Natural killer cell (primary cell): ENCODE measurements at regions not wholly inside any gene's neighbourhood (a gene's known extent, or its start where the extent isn't known, plus 50 kb on each side); places are given as distances from the start of the nearest gene placed in this dataset.

Source experiments
- ATAC-seq, 3 donors: fragments of 150-1000 bp in 2 of 3; fragments of 200-7000 bp in 1 of 3; cut with Tn5 transposase; 1 replicate in 1 of 3; 2 replicates in 2 of 3; pipeline ENCODE4 v1.10.0; 2021; ENCODE audit warnings: mild to moderate bottlenecking in 2 of 3, moderate library complexity in 2 of 3
- DNase-seq, 2 donors: peaks; one replicate each; pipeline versions ENCODE4 v3.0.0 to v3.0.0-alpha.2; 2013 to 2021; ENCODE audit warnings: mixed read lengths in 1 of 2
- H3K27ac ChIP-seq: one replicate; pipeline ENCODE4 v1.5.1; 2013; ENCODE audit warnings: mild to moderate bottlenecking, low read length
- H3K27me3 ChIP-seq: one replicate; pipeline ENCODE4 v1.6.1; 2013; ENCODE audit warnings: low read length; ENCODE audit not compliant: control insufficient read depth, insufficient read depth
- H3K36me3 ChIP-seq: one replicate; pipeline ENCODE4 v1.6.1; 2013; ENCODE audit warnings: low read length; ENCODE audit not compliant: control insufficient read depth, insufficient read depth
- H3K4me1 ChIP-seq: one replicate; pipeline ENCODE4 v1.6.1; 2013; ENCODE audit warnings: low read length; ENCODE audit not compliant: control insufficient read depth, insufficient read depth
- H3K4me3 ChIP-seq: one replicate; pipeline ENCODE4 v1.5.1; 2013; ENCODE audit warnings: low read length
- H3K9me3 ChIP-seq: one replicate; pipeline ENCODE4 v1.6.1; 2013; ENCODE audit warnings: low read length; ENCODE audit not compliant: control insufficient read depth, insufficient read depth
- H3K27ac Mint-ChIP-seq, 2 donors: one replicate each; pipeline ENCODE4 v1.8.0; 2022; ENCODE audit warnings: mild to moderate bottlenecking in 2 of 2, mixed read lengths in 2 of 2, moderate library complexity in 1 of 2
- H3K27me3 Mint-ChIP-seq, 2 donors: one replicate each; pipeline ENCODE4 v1.8.0; 2022; ENCODE audit warnings: low read depth in 2 of 2, mixed read lengths in 2 of 2
- H3K36me3 Mint-ChIP-seq: one replicate; pipeline ENCODE4 v1.8.0; 2022; ENCODE audit warnings: mixed read lengths
- H3K4me1 Mint-ChIP-seq, 2 donors: one replicate each; pipeline ENCODE4 v1.8.0; 2022; ENCODE audit warnings: mixed read lengths in 2 of 2
- H3K4me3 Mint-ChIP-seq: one replicate; pipeline ENCODE4 v1.8.0; 2022; ENCODE audit warnings: mild to moderate bottlenecking, moderate library complexity, mixed read lengths
- H3K9me3 Mint-ChIP-seq, 2 donors: one replicate each; pipeline ENCODE4 v1.8.0; 2022; ENCODE audit warnings: mixed read lengths in 2 of 2
- CTCF ChIP-seq: fragments of 200-600 bp; IDR thresholded peaks from one replicate; pipeline ENCODE4 v1.8.0; 2022; ENCODE audit warnings: antibody characterized with exemption
- WGBS: methylation state at CpG from one replicate; pipeline ENCODE4 v1.1.7; 2013; ENCODE audit warnings: missing lambda C conversion rate; ENCODE audit not compliant: insufficient coverage; 5-methylcytosine and 5-hydroxymethylcytosine counted together
- intact Hi-C: fragments of 100-400 bp; cut with micrococcal nuclease; formaldehyde crosslinking; loops from one replicate; pipeline ENCODE4 v1.14.2; 2022

- Mint-ChIP-seq H3K36me3 (no peaks in the 10 kb centered on the region), H3K27ac (no peak overlapping the region), H3K4me3 (no peak overlapping the region), H3K4me1 (no peaks in the 10 kb centered on the region), H3K9me3 (no peaks in the 10 kb centered on the region), H3K27me3 (peaks cover 13 to 47% of the 10 kb centered on the region in 2 donors)
- intact Hi-C loops = no loop called here
- H3K36me3 ChIP-seq = no peaks in the 10 kb centered on the region
- H3K4me1 ChIP-seq = no peaks in the 10 kb centered on the region
- ATAC-seq (no peak), DNase-seq (no peak)
- no peak for TF ChIP-seq CTCF
- 74% methylated on average over 6 of the region's 6 CpGs for WGBS
- H3K27me3 ChIP-seq = peaks cover 4% of the 10 kb centered on the region
- H3K4me3 ChIP-seq = no peak overlapping the region
- no peaks in the 10 kb centered on the region for H3K9me3 ChIP-seq
- no peak overlapping the region for H3K27ac ChIP-seq
These were observed 131.1 kb upstream of the VRK1 start for GRCh38 chr14:96666088-96666487.

DNA sequence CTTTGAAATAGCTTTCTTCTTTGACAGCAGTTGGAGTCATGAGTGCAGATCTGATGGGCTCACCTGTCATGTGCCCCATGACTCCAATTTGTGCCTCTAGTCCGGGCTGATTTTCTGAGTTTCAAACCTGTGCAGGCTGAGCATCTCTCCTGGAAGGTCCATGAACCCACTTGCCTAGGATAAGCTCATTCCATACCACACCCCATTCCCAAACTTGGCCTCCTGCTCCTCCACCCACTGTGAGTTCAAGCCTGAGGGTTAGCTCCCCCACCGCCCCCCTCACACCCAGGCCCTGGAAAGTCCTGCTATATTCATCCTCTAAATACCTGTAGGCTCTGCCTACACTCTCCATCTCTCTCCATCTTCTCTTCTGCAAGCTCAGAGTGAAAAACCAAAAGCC lies 126.8 kb upstream of the VRK1 start:
- TF ChIP-seq CTCF = no peak
- WGBS = 87% methylated on average over 2 of the region's 2 CpGs
- H3K9me3 Mint-ChIP-seq = no peaks in the 10 kb centered on the region
- ATAC-seq (no peak), DNase-seq (no peak)
- Histone ChIP-seq H3K27ac (no peak overlapping the region), H3K9me3 (no peaks in the 10 kb centered on the region), H3K36me3 (no peaks in the 10 kb centered on the region), H3K27me3 (no peaks in the 10 kb centered on the region), H3K4me1 (no peaks in the 10 kb centered on the region), H3K4me3 (no peak overlapping the region)
- intact Hi-C loops = no loop called here
- no peak overlapping the region for H3K27ac Mint-ChIP-seq
- no peaks in the 10 kb centered on the region for H3K4me1 Mint-ChIP-seq
- H3K27me3 Mint-ChIP-seq = peaks cover 13 to 34% of the 10 kb centered on the region in 2 donors
- no peaks in the 10 kb centered on the region for H3K36me3 Mint-ChIP-seq
- no peak overlapping the region for H3K4me3 Mint-ChIP-seq

DNA sequence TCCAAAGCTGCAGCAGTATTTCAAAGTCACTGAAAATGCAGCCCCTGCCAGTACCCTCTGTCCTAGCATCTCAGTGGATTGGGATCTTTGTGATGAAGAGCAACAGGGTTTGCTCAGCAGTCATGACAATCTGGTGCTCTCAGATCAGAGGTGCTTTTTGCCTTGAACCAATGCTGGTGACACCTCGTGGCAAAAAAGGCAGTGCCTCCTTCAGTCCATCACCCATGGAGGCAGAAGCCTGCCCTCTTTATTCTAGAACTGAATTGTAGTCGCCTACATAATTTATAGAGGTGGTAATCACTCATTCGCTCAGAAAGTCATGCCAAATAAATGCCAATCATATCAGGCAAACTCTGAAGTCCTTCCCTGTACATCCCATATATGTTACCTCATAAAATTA lies 126.0 kb upstream of the VRK1 start:
- Mint-ChIP-seq H3K4me3 (no peak overlapping the region), H3K27ac (no peak overlapping the region), H3K9me3 (no peaks in the 10 kb centered on the region), H3K4me1 (no peaks in the 10 kb centered on the region), H3K27me3 (peaks cover 13 to 34% of the 10 kb centered on the region in 2 donors), H3K36me3 (no peaks in the 10 kb centered on the region)
- no peak for ATAC-seq
- Histone ChIP-seq H3K4me3 (no peak overlapping the region), H3K4me1 (no peaks in the 10 kb centered on the region), H3K36me3 (no peaks in the 10 kb centered on the region), H3K27ac (no peak overlapping the region), H3K27me3 (no peaks in the 10 kb centered on the region), H3K9me3 (no peaks in the 10 kb centered on the region)
- TF ChIP-seq CTCF = no peak
- no peak for DNase-seq
- 63% methylated on average over 3 of the region's 3 CpGs for WGBS
- intact Hi-C loops = no loop called here

- Histone ChIP-seq H3K9me3 (no peaks in the 10 kb centered on the region), H3K27me3 (no peaks in the 10 kb centered on the region), H3K4me3 (no peak overlapping the region), H3K27ac (no peak overlapping the region), H3K36me3 (no peaks in the 10 kb centered on the region), H3K4me1 (no peaks in the 10 kb centered on the region)
- DNase-seq (no peak), ATAC-seq (no peak)
- no peak for TF ChIP-seq CTCF
- H3K4me3 Mint-ChIP-seq = no peak overlapping the region
- peaks cover 23 to 45% of the 10 kb centered on the region in 2 donors for H3K27me3 Mint-ChIP-seq
- WGBS = 91% methylated on average over 4 of the region's 4 CpGs
- no peak overlapping the region for H3K27ac Mint-ChIP-seq
- intact Hi-C loops = no loop called here
- no peaks in the 10 kb centered on the region for H3K4me1 Mint-ChIP-seq
- H3K36me3 Mint-ChIP-seq = no peaks in the 10 kb centered on the region
- H3K9me3 Mint-ChIP-seq = no peaks in the 10 kb centered on the region
These were observed 123.5 kb upstream of the VRK1 start for GRCh38 chr14:96673706-96674105.
